ENCODE measurements at regions not wholly inside any gene's neighbourhood (a gene's known extent, or its start where the extent isn't known, plus 50 kb on each side); places are given as distances from the start of the nearest gene placed in this dataset.

GRCh38 chr12:88303335-88303734 lies 161.2 kb downstream of the TMTC3 start:
- TF ChIP-seq ZFX (IDR thresholded peaks at IDR 0.05; ENCODE audit: borderline replicate concordance) (no peak), CTCF (IDR thresholded peaks at IDR 0.05) (no peak)
- no peak overlapping the region for H3K27ac ChIP-seq

- no peak for TF ChIP-seq CTCF (IDR thresholded peaks at IDR 0.05)
- TF ChIP-seq ZFX (IDR thresholded peaks at IDR 0.05; ENCODE audit: borderline replicate concordance) = no peak
- no peak overlapping the region for H3K27ac ChIP-seq
These were observed 163.3 kb downstream of the TMTC3 start for GRCh38 chr12:88305254-88305890.

- no peak for TF ChIP-seq ZFX (IDR thresholded peaks at IDR 0.05; ENCODE audit: borderline replicate concordance)
- TF ChIP-seq CTCF (IDR thresholded peaks at IDR 0.05) = no peak
- no peak overlapping the region for H3K27ac ChIP-seq
These were observed 164.5 kb downstream of the TMTC3 start for GRCh38 chr12:88306471-88307069.

- no peak for TF ChIP-seq CTCF (IDR thresholded peaks at IDR 0.05)
These were observed 165.9 kb downstream of the TMTC3 start for GRCh38 chr12:88307961-88308360.

GRCh38 chr12:88308825-88309224 lies 166.7 kb downstream of the TMTC3 start:
- H3K27ac ChIP-seq = no peak overlapping the region
- TF ChIP-seq ZFX (IDR thresholded peaks at IDR 0.05; ENCODE audit: borderline replicate concordance) = no peak
- TF ChIP-seq CTCF (IDR thresholded peaks at IDR 0.05) = no peak

More at GRCh38 chr12:88307961-88308360, 165.9 kb downstream of the TMTC3 start:
- no peak overlapping the region for H3K27ac ChIP-seq

- TF ChIP-seq ZFX (IDR thresholded peaks at IDR 0.05; ENCODE audit: borderline replicate concordance) (no peak), CTCF (IDR thresholded peaks at IDR 0.05) (no peak)
- no peak overlapping the region for H3K27ac ChIP-seq
These were observed 167.4 kb downstream of the TMTC3 start for GRCh38 chr12:88309546-88309945.

GRCh38 chr12:88310069-88310468 lies 168.0 kb downstream of the TMTC3 start:
- no peak overlapping the region for H3K27ac ChIP-seq
- TF ChIP-seq ZFX (IDR thresholded peaks at IDR 0.05; ENCODE audit: borderline replicate concordance) (no peak), CTCF (IDR thresholded peaks at IDR 0.05) (no peak)

All from 22Rv1 (cell line).